ENCODE measurements at regions not wholly inside any gene's neighbourhood (a gene's known extent, or its start where the extent isn't known, plus 50 kb on each side); places are given as distances from the start of the nearest gene placed in this dataset.
A peak's percentile ranks its signal among the peaks of the same experiment; 100 is the strongest.

- TF ChIP-seq STAT6 (CRISPR knock-in tag; conservative IDR thresholded peaks at IDR 0.05; ENCODE audit: low read depth): no peak
- TF ChIP-seq E2F1 (CRISPR knock-in tag; IDR thresholded peaks at IDR 0.05): no peak
- no peak for TF ChIP-seq ZNF396 (CRISPR knock-in tag; IDR thresholded peaks at IDR 0.05; ENCODE audit: borderline replicate concordance)
- no peak for TF ChIP-seq TP53 (CRISPR knock-in tag; IDR thresholded peaks at IDR 0.05)
Measured at GRCh38 chr9:38227061-38227540, 158.1 kb upstream of the SHB start (continued).

- Mint-ChIP-seq H3K27ac (no peak overlapping the region), H3K4me3 (peak overlapping the region; percentile 41), H3K9me3 (no peaks in the 10 kb centered on the region), H3K27me3 (ENCODE audit: low read depth) (peaks cover 98% of the 10 kb centered on the region), H3K36me3 (no peaks in the 10 kb centered on the region), H3K4me1 (peaks cover 29% of the 10 kb centered on the region)
- ChIA-PET POLR2A (interaction anchor here (1.2 kb wide), 1 partner anchor 12 kb away, joined by 6 read pairs; no protein-coding TSS in a partner anchor), CTCF (interaction anchor here (0.5 to 1.3 kb wide), 5 partner anchors 137 to 452 kb away, joined by 3 to 8 read pairs (median 3); no protein-coding TSS in a partner anchor)
- no peak for DNase-seq (ENCODE audit: low spot score)
- TF ChIP-seq ZNF138 (CRISPR knock-in tag; conservative IDR thresholded peaks at IDR 0.05): no peak
- no peak for TF ChIP-seq CREB1 (CRISPR knock-in tag; IDR thresholded peaks at IDR 0.05)
- no peak for TF ChIP-seq TCF7 (CRISPR knock-in tag; IDR thresholded peaks at IDR 0.05; ENCODE audit: low read depth)
- no peak for TF ChIP-seq JAZF1 (CRISPR knock-in tag; IDR thresholded peaks at IDR 0.05)
- no peak for TF ChIP-seq ZNF263 (CRISPR knock-in tag; IDR thresholded peaks at IDR 0.05; ENCODE audit: low read depth)
- no peak for TF ChIP-seq GABPB1 (CRISPR knock-in tag; IDR thresholded peaks at IDR 0.05)
- no peak for TF ChIP-seq GTF2I (CRISPR knock-in tag; conservative IDR thresholded peaks at IDR 0.05)
- no peak for TF ChIP-seq CDX4 (CRISPR knock-in tag; IDR thresholded peaks at IDR 0.05; ENCODE audit: borderline replicate concordance)
- no peak for TF ChIP-seq PRRX2 (CRISPR knock-in tag; IDR thresholded peaks at IDR 0.05)
- no peak for TF ChIP-seq ZNF121 (CRISPR knock-in tag; IDR thresholded peaks at IDR 0.05)
- TF ChIP-seq ZMAT4 (CRISPR knock-in tag; IDR thresholded peaks at IDR 0.05): no peak
- TF ChIP-seq JUN (CRISPR knock-in tag; IDR thresholded peaks at IDR 0.05): no peak
- no peak for TF ChIP-seq E2F5 (CRISPR knock-in tag; IDR thresholded peaks at IDR 0.05)
- no peak for TF ChIP-seq NR2C2 (CRISPR knock-in tag; IDR thresholded peaks at IDR 0.05)
- no peak for TF ChIP-seq FOXJ3 (CRISPR knock-in tag; IDR thresholded peaks at IDR 0.05; ENCODE audit: borderline replicate concordance)
- TF ChIP-seq RORB (CRISPR knock-in tag; IDR thresholded peaks at IDR 0.05): no peak
- no peak for TF ChIP-seq TP53 (CRISPR knock-in tag; IDR thresholded peaks at IDR 0.05)
- TF ChIP-seq ZBTB43 (CRISPR knock-in tag; IDR thresholded peaks at IDR 0.05): no peak
- peak; percentile 60 for ATAC-seq
Measured at GRCh38 chr9:38226491-38226951, 157.5 kb upstream of the SHB start.

Measured in WTC11 (cell line).